HG02571 (cell line): ENCODE measurements at regions not wholly inside any gene's neighbourhood (a gene's known extent, or its start where the extent isn't known, plus 50 kb on each side); places are given as distances from the start of the nearest gene placed in this dataset.

ENCODE experiments used
- ATAC-seq: cut with Tn5 transposase; IDR thresholded peaks from one replicate; pipeline ENCODE4 v1.9.1; 2021; ENCODE audit warnings: mild to moderate bottlenecking, moderate library complexity; ENCODE audit not compliant: unreplicated experiment

DNA sequence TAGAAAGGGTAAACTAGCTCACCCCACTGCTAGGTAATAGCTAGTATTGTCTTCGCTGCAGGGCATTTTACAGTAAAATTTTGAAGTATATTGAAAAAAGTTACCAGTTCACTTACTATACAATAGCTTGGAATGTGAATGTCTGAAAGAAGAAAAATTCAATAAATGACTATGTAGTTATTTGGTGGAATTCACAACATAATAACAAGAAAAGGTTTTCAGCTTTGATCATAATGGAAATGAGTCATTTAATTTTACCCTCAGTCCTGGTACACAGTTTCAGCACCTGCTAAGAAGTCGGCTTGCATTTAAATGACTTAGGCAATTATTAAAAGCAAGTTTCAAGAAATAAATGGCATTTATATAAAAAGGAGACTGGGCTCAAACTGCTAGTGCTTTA, 90.4 kb downstream of the NUP35 start:
- ATAC-seq, result peak; percentile 74

DNA sequence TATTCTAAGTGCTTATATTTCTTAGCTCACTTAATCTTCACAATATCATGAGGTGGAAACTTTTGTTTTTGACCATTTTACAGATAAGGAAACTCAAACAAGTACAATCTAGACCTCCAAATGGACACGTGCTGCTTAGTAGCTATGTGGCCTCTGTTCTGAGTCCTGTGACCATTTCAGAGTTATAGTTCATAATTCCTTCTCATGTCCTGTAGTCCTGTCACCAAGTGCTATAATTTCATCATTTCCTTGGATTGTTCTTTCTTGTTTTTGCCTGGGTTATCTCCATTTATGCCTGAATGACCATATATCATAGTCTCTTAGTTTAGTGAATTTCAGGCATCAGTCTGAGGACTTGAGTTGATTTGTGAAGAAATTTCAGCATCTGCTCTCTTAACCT, 91.7 kb downstream of the NUP35 start:
- no peak for ATAC-seq

DNA sequence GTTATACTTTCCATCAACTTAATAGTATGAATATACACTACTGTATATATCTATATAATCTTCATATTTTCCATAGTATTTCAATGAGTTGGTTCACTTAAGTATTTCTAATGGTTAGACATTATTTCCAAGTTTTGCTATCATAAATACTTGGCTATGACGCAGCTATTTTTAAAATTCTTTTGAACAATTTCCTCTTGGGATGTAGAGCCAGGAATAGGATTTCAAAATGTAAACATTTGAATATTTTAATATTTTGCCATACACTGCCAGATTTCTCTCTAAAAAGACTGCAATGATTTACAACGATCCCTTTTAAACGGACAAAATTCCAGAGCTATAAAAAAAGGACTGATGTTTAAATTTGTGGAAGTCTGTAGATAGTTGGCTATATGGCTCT, 95.6 kb downstream of the NUP35 start:
- no peak for ATAC-seq

DNA sequence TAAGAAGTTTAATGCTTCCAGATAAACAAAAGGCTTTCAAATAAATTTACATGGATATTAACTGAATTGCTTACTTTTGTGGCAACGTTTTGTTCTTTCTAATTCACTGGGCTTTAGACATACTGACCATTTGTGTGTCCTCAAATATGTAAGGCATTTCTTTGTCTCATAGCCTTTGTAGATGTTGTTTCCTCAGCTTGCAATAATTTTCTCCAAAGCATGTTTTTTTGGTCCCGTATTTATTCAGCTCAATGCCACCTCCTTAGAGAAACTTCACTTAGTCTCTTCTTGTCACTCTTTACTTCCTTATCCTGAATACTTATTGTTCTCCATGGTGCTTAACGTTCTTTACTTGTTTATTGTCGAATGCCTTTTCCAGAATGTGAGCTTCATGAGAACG, 98.5 kb downstream of the NUP35 start:
- ATAC-seq, result no peak

DNA sequence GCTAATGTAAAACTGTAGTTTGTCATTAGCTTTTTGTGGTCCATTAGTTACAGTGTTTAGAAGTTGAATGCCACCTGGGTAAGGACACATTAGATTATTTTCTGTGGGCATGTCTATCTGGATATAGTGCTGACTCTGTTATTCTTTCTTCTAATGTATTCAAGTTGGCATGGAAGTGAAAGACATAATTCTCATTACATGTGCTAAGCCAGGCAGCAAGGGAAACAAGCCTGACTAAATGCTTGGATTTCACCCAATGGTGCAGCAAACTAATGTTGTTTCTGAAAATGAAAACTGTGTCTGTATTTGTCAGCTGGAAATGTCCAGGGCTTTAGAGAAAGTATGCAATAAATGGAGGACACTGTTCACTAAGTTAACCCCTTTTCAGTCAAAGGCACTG, 100.7 kb downstream of the NUP35 start:
- no peak for ATAC-seq

DNA sequence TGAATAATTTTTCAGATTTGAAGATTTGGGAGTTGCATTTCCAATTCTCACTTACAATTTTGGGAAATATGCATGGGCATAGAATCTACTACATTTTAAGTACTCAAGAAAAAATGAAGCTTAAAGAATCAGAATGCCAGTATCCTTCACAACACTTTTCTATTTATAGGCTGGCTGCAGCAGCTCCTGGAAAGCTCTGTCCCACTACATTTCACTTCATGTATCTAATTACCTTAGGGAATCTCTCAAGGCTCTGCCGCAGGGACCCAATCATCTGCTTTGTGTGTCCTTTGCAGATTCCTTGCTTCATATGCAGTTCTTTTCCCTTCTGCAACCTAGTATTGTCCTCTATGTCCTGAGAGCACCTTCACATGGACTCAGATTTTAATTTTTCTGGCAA, 102.9 kb downstream of the NUP35 start:
- no peak for ATAC-seq

DNA sequence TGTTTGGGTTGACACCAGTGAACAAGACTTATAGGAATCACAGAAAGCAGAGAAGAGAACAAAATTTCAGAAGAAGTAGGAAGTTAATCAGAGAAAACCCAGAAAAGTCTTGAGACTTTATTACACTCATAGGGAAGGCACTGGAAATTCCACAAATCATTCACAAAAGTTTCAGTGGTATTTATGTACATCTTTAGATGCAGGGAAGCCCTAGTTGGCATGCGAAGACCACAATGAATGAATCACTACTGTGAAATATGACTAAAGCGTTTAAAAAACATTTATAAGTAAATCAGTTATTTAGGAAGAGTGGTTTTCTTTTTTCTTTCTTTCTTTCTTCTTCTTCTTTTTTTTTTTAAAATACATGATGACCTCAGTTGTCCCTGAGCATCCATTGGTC, 105.1 kb downstream of the NUP35 start:
- no peak for ATAC-seq

DNA sequence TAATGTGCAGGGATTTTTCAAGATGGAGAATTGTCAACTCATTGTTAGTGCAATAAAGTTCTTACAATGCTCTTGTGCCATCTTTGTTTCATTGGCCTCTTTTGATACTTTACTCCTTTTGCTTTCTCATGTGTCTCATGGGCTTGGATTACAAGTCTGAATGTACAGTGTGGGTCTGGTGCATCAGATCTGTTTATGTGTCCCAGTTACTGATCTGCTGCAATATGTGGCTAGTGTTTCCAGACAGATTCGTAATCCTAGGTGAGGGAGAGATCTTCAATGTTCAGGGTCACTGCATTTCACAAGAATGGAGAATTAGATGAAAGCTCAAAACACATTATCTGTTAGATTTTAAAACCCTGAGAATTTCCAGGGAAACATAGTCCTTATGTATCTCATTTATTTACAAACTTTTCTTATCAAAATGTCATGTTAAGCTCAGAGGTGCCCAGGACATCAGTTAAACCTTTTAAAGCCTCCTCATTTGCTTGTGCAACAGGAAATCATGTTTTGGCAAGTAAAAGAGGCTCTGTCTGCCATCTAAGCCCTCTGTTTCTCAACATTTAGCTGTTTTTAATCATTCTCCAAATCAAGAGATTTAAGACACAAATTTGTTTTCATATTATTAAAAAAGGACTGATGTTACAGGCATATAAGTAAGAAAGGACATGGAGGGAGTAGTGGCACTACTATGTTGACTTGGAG, 108.1 kb downstream of the NUP35 start:
- ATAC-seq, result no peak

GRCh38 chr2:183242937-183243336, 118.7 kb downstream of the NUP35 start:
- ATAC-seq, result no peak

DNA sequence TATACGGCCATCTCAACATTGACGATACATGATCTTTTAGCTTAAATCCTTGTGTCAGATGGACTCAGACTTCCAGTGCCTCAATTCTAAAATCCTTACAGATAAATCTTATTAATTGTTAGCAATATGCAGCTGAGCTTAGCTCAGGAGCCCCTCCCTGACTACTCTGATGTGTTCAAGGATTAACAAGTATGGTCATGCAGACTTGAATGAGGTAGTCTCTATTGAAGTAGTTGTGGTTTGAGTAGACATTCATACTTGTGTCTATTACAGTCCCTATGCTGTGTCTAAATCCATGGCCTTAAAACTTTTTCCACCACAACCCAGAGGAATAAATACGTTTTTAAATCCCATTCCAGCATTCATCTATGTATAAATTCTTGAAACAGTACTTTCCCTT, 119.5 kb downstream of the NUP35 start:
- ATAC-seq, result no peak

GRCh38 chr2:183244300-183244844, 120.1 kb downstream of the NUP35 start:
- no peak for ATAC-seq

- ATAC-seq, result no peak
These were observed 124.8 kb downstream of the NUP35 start for GRCh38 chr2:183248866-183249567.

- no peak for ATAC-seq
These were observed 125.8 kb downstream of the NUP35 start for GRCh38 chr2:183250061-183250460.

- no peak for ATAC-seq
These were observed 126.2 kb downstream of the NUP35 start for GRCh38 chr2:183250472-183250871.

GRCh38 chr2:183253441-183254130, 129.3 kb downstream of the NUP35 start:
- ATAC-seq, result no peak

- ATAC-seq, result no peak
These were observed 131.2 kb downstream of the NUP35 start for GRCh38 chr2:183255411-183255810.

GRCh38 chr2:183259921-183260320, 135.7 kb downstream of the NUP35 start:
- no peak for ATAC-seq

DNA sequence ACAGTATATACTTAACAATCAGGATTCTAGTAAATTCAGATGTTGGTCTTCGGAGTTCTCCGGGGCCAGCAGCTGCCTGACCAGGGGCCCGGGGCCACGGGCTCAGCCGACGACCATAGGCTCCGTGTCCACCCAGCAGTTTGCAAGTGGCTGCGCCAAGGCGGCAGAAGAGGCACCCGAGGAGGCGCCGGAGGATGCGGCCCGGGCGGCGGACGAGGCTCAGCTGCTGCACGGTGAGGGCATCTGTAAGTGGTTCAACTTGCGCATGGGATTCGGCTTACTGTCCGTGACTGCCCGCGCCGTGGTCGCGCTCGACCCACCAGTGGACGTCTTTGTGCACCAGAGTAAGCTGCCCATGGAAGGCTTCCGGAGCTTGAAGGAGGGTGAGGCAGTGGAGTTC, 136.3 kb downstream of the NUP35 start:
- ATAC-seq, result no peak

GRCh38 chr2:183264890-183265535, 140.8 kb downstream of the NUP35 start:
- ATAC-seq, result no peak

- no peak for ATAC-seq
These were observed 143.0 kb downstream of the NUP35 start for GRCh38 chr2:183267148-183267827.

DNA sequence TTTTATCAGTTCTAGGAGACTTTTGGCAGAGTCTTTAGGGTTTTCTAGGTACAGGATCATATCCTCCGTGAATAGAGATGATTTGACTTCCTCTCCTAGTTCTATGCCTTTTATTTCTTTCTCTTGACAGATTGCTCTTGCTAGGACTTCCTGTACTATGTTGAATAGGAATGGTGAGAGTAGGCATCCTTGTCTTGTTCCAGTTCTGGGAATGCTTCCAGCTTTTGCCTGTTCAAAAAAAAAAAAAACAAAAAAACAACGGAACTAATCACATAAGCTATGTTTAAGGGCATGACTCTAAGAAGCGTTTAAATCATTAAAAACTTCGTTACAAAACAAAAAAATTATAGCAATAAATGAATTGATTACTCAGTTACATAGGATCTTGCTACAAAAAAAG, 145.7 kb downstream of the NUP35 start:
- ATAC-seq, result no peak
